Posterior cingulate gyrus (tissue), 11 donors: ENCODE measurements at regions not wholly inside any gene's neighbourhood (a gene's known extent, or its start where the extent isn't known, plus 50 kb on each side); places are given as distances from the start of the nearest gene placed in this dataset.

Source experiments
- DNase-seq, 10 donors: peaks; one replicate each; pipeline versions ENCODE4 v3.0.0 to v3.0.0-alpha.2; 2020 to 2021; ENCODE audit warnings: mixed read lengths in 3 of 10
- intact Hi-C: fragments of 100-400 bp; cut with DNase I; formaldehyde crosslinking; loops from one replicate; pipeline ENCODE4 v1.15.1; 2023

GRCh38 chr13:99863789-99864626 lies 107.6 kb downstream of the ZIC5 start:
- intact Hi-C loops, result no loop called here
- no peak for DNase-seq

GRCh38 chr13:99862244-99862643 lies 109.3 kb downstream of the ZIC5 start:
- DNase-seq, result no peak
- intact Hi-C loops, result no loop called here

- no peak for DNase-seq
- intact Hi-C loops, result no loop called here
Observed at GRCh38 chr13:99861771-99862170, 109.8 kb downstream of the ZIC5 start.

GRCh38 chr13:99860745-99861144 lies 110.8 kb downstream of the ZIC5 start:
- DNase-seq, result no peak
- intact Hi-C loops, result no loop called here

GRCh38 chr13:99859178-99860177 lies 112.1 kb downstream of the ZIC5 start:
- no peak for DNase-seq
- intact Hi-C loops, result no loop called here

- DNase-seq, result no peak
- intact Hi-C loops, result no loop called here
Observed at GRCh38 chr13:99857738-99858137, 113.8 kb downstream of the ZIC5 start.

GRCh38 chr13:99855526-99856420 lies 115.8 kb downstream of the ZIC5 start:
- intact Hi-C loops, result no loop called here
- DNase-seq, result no peak

- DNase-seq, result no peak
- intact Hi-C loops, result no loop called here
Observed at GRCh38 chr13:99854366-99854765, 117.2 kb downstream of the ZIC5 start.

- DNase-seq, result no peak
- intact Hi-C loops, result no loop called here
Observed at GRCh38 chr13:99847318-99847750, 124.2 kb downstream of the ZIC5 start.

GRCh38 chr13:99845161-99845874 lies 126.2 kb downstream of the ZIC5 start:
- DNase-seq, result peak in 1 of 10 donors; percentile 74

GRCh38 chr13:99844421-99844820 lies 127.1 kb downstream of the ZIC5 start:
- no peak for DNase-seq
- intact Hi-C loops, result no loop called here

More at GRCh38 chr13:99845161-99845874, 126.2 kb downstream of the ZIC5 start:
- intact Hi-C loops, result no loop called here

GRCh38 chr13:99843872-99844271 lies 127.7 kb downstream of the ZIC5 start:
- intact Hi-C loops, result no loop called here
- no peak for DNase-seq

- no peak for DNase-seq
- intact Hi-C loops, result no loop called here
Observed at GRCh38 chr13:99842405-99842804, 129.2 kb downstream of the ZIC5 start.

GRCh38 chr13:99836291-99836690 lies 135.3 kb downstream of the ZIC5 start:
- intact Hi-C loops, result no loop called here
- DNase-seq, result no peak

- no peak for DNase-seq
Observed at GRCh38 chr13:99835442-99835841, 136.1 kb downstream of the ZIC5 start.

GRCh38 chr13:99834246-99834645 lies 137.3 kb downstream of the ZIC5 start:
- no peak for DNase-seq
- intact Hi-C loops, result no loop called here

More at GRCh38 chr13:99835442-99835841, 136.1 kb downstream of the ZIC5 start:
- intact Hi-C loops, result no loop called here

- DNase-seq, result no peak
- intact Hi-C loops, result no loop called here
Observed at GRCh38 chr13:99832347-99832746, 139.2 kb downstream of the ZIC5 start.

- DNase-seq, result no peak
- intact Hi-C loops, result no loop called here
Observed at GRCh38 chr13:99830931-99831330, 140.6 kb downstream of the ZIC5 start.

GRCh38 chr13:99829593-99830239 lies 141.9 kb downstream of the ZIC5 start:
- intact Hi-C loops, result no loop called here
- peak in 1 of 10 donors; percentile 19 for DNase-seq
